ENCODE measurements at regions not wholly inside any gene's neighbourhood (a gene's known extent, or its start where the extent isn't known, plus 50 kb on each side); places are given as distances from the start of the nearest gene placed in this dataset.
"Not testable (repeated sequence)": the region's sequence is repeated elsewhere in the genome, so short reads cannot be mapped to it uniquely, and the experiment has no call there.

GRCh38 chr15:68482246-68482645, 50.3 kb upstream of the ITGA11 start:
- DNase-seq = no peak

GRCh38 chr15:68483165-68483564, 51.2 kb upstream of the ITGA11 start:
- DNase-seq = no peak

GRCh38 chr15:68484220-68484619, 52.3 kb upstream of the ITGA11 start:
- DNase-seq = no peak

GRCh38 chr15:68484696-68485400, 52.9 kb upstream of the ITGA11 start:
- no peak for DNase-seq

- DNase-seq = no peak
Observed at GRCh38 chr15:68485721-68486360, 53.9 kb upstream of the ITGA11 start.

- DNase-seq = no peak
Observed at GRCh38 chr15:68487087-68487843, 55.3 kb upstream of the ITGA11 start.

GRCh38 chr15:68488290-68488689, 56.3 kb upstream of the ITGA11 start:
- no peak for DNase-seq

GRCh38 chr15:68488966-68489365, 57.0 kb upstream of the ITGA11 start:
- DNase-seq = no peak

- DNase-seq = no peak
Observed at GRCh38 chr15:68489421-68489820, 57.5 kb upstream of the ITGA11 start.

GRCh38 chr15:68491415-68492106, 59.6 kb upstream of the ITGA11 start:
- DNase-seq = no peak

GRCh38 chr15:68492855-68493254, 60.9 kb upstream of the ITGA11 start:
- no peak for DNase-seq

GRCh38 chr15:68493629-68494028, 61.7 kb upstream of the ITGA11 start:
- DNase-seq = no peak

- no peak for DNase-seq
Observed at GRCh38 chr15:68494573-68495110, 62.7 kb upstream of the ITGA11 start.

- DNase-seq = no peak
Observed at GRCh38 chr15:68495221-68495950, 63.4 kb upstream of the ITGA11 start.

GRCh38 chr15:68495981-68496705, 64.2 kb upstream of the ITGA11 start:
- DNase-seq = no peak

GRCh38 chr15:68496751-68497150, 64.8 kb upstream of the ITGA11 start:
- DNase-seq = not testable (repeated sequence)

GRCh38 chr15:68497206-68497910, 65.4 kb upstream of the ITGA11 start:
- DNase-seq = no peak

GRCh38 chr15:68498076-68498475, 66.1 kb upstream of the ITGA11 start:
- DNase-seq = no peak

GRCh38 chr15:68499620-68500312, 67.8 kb upstream of the ITGA11 start:
- DNase-seq = no peak
